Activated T-helper 2 cell treated with anti-CD3 and anti-CD28 coated beads, Interferon-gamma antibody, Interleukin-2, Interleukin-4, amounts not matched to agents 10 μg/mL and 5 μg/mL and 100 μg/mL, durations not matched to agents 14 hours and 24 hours and 36 hours (primary cell): ENCODE measurements at regions not wholly inside any gene's neighbourhood (a gene's known extent, or its start where the extent isn't known, plus 50 kb on each side); places are given as distances from the start of the nearest gene placed in this dataset.
"Not testable (repeated sequence)": the region's sequence is repeated elsewhere in the genome, so short reads cannot be mapped to it uniquely, and the experiment has no call there.

ENCODE experiments used
- DNase-seq: peaks from one replicate; pipeline ENCODE4 v3.0.0; 2021; ENCODE audit warnings: low spot score
- H3K27ac Mint-ChIP-seq: one replicate; pipeline ENCODE4 v1.8.0; 2021; ENCODE audit warnings: mixed read lengths
- H3K27me3 Mint-ChIP-seq: one replicate; pipeline ENCODE4 v1.8.0; 2021; ENCODE audit warnings: low read depth, mixed read lengths
- H3K36me3 Mint-ChIP-seq: one replicate; pipeline ENCODE4 v1.8.0; 2021; ENCODE audit warnings: low read depth, mixed read lengths
- H3K4me1 Mint-ChIP-seq: one replicate; pipeline ENCODE4 v1.8.0; 2021; ENCODE audit warnings: low read depth, mixed read lengths
- H3K4me3 Mint-ChIP-seq: one replicate; pipeline ENCODE4 v1.8.0; 2021; ENCODE audit warnings: low read depth, mild to moderate bottlenecking, moderate library complexity, mixed read lengths
- H3K9me3 Mint-ChIP-seq: one replicate; pipeline ENCODE4 v1.8.0; 2021; ENCODE audit warnings: mixed read lengths
- intact Hi-C: fragments of 100-400 bp; cut with micrococcal nuclease; formaldehyde crosslinking; loops from one replicate; pipeline ENCODE4 v1.15.1; 2023

GRCh38 chr15:62306851-62307504 is 141.9 kb upstream of the C2CD4B start:
- H3K27me3 Mint-ChIP-seq: peaks cover 14% of the 10 kb centered on the region
- no peak overlapping the region for H3K4me3 Mint-ChIP-seq
- DNase-seq: no peak
- H3K36me3 Mint-ChIP-seq: no peaks in the 10 kb centered on the region
- H3K4me1 Mint-ChIP-seq: peaks cover 8% of the 10 kb centered on the region
- no peak overlapping the region for H3K27ac Mint-ChIP-seq
- intact Hi-C loops: no loop called here
- H3K9me3 Mint-ChIP-seq: no peaks in the 10 kb centered on the region

GRCh38 chr15:62307551-62307950 is 142.5 kb upstream of the C2CD4B start:
- H3K27me3 Mint-ChIP-seq: peaks cover 16% of the 10 kb centered on the region
- no peak for DNase-seq
- H3K9me3 Mint-ChIP-seq: no peaks in the 10 kb centered on the region
- intact Hi-C loops: no loop called here
- H3K4me1 Mint-ChIP-seq: peaks cover 8% of the 10 kb centered on the region
- H3K36me3 Mint-ChIP-seq: no peaks in the 10 kb centered on the region
- H3K4me3 Mint-ChIP-seq: no peak overlapping the region
- no peak overlapping the region for H3K27ac Mint-ChIP-seq

- H3K9me3 Mint-ChIP-seq: no peaks in the 10 kb centered on the region
- no peaks in the 10 kb centered on the region for H3K4me1 Mint-ChIP-seq
- H3K36me3 Mint-ChIP-seq: no peaks in the 10 kb centered on the region
- H3K27me3 Mint-ChIP-seq: peaks cover 11% of the 10 kb centered on the region
- intact Hi-C loops: no loop called here
- no peak overlapping the region for H3K4me3 Mint-ChIP-seq
- no peak for DNase-seq
- H3K27ac Mint-ChIP-seq: no peak overlapping the region
These were observed 151.5 kb upstream of the C2CD4B start for GRCh38 chr15:62316413-62317060.

- Mint-ChIP-seq H3K4me1 (no peaks in the 10 kb centered on the region), H3K4me3 (no peak overlapping the region), H3K36me3 (no peaks in the 10 kb centered on the region), H3K9me3 (no peaks in the 10 kb centered on the region), H3K27me3 (peaks cover 13% of the 10 kb centered on the region), H3K27ac (no peak overlapping the region)
- no peak for DNase-seq
- intact Hi-C loops: no loop called here
These were observed 155.2 kb upstream of the C2CD4B start for GRCh38 chr15:62320259-62320658.

- no peak overlapping the region for H3K27ac Mint-ChIP-seq
- intact Hi-C loops: no loop called here
- no peaks in the 10 kb centered on the region for H3K36me3 Mint-ChIP-seq
- H3K4me1 Mint-ChIP-seq: no peaks in the 10 kb centered on the region
- DNase-seq: no peak
- H3K9me3 Mint-ChIP-seq: no peaks in the 10 kb centered on the region
- no peak overlapping the region for H3K4me3 Mint-ChIP-seq
- H3K27me3 Mint-ChIP-seq: peaks cover 7% of the 10 kb centered on the region
These were observed 158.3 kb upstream of the C2CD4B start for GRCh38 chr15:62323353-62323890.

GRCh38 chr15:62324382-62324781 is 159.3 kb upstream of the C2CD4B start:
- intact Hi-C loops: no loop called here
- no peaks in the 10 kb centered on the region for H3K9me3 Mint-ChIP-seq
- no peak overlapping the region for H3K27ac Mint-ChIP-seq
- no peaks in the 10 kb centered on the region for H3K4me1 Mint-ChIP-seq
- DNase-seq: no peak
- peaks cover 7% of the 10 kb centered on the region for H3K27me3 Mint-ChIP-seq
- no peaks in the 10 kb centered on the region for H3K36me3 Mint-ChIP-seq
- no peak overlapping the region for H3K4me3 Mint-ChIP-seq

- no peak overlapping the region for H3K4me3 Mint-ChIP-seq
- no peak for DNase-seq
- H3K36me3 Mint-ChIP-seq: no peaks in the 10 kb centered on the region
- H3K27me3 Mint-ChIP-seq: peaks cover 7% of the 10 kb centered on the region
- intact Hi-C loops: no loop called here
- H3K4me1 Mint-ChIP-seq: no peaks in the 10 kb centered on the region
- no peaks in the 10 kb centered on the region for H3K9me3 Mint-ChIP-seq
- no peak overlapping the region for H3K27ac Mint-ChIP-seq
These were observed 160.5 kb upstream of the C2CD4B start for GRCh38 chr15:62325597-62325996.

GRCh38 chr15:62326460-62327011 is 161.5 kb upstream of the C2CD4B start:
- Mint-ChIP-seq H3K9me3 (no peaks in the 10 kb centered on the region), H3K36me3 (no peaks in the 10 kb centered on the region), H3K4me1 (no peaks in the 10 kb centered on the region), H3K27me3 (peaks cover 7% of the 10 kb centered on the region), H3K4me3 (no peak overlapping the region), H3K27ac (no peak overlapping the region)
- DNase-seq: no peak
- intact Hi-C loops: no loop called here

GRCh38 chr15:62327406-62327805 is 162.3 kb upstream of the C2CD4B start:
- DNase-seq: no peak
- no peaks in the 10 kb centered on the region for H3K36me3 Mint-ChIP-seq
- H3K27me3 Mint-ChIP-seq: peaks cover 7% of the 10 kb centered on the region
- no peaks in the 10 kb centered on the region for H3K4me1 Mint-ChIP-seq
- intact Hi-C loops: no loop called here
- no peaks in the 10 kb centered on the region for H3K9me3 Mint-ChIP-seq
- H3K27ac Mint-ChIP-seq: no peak overlapping the region
- H3K4me3 Mint-ChIP-seq: no peak overlapping the region

- DNase-seq, H3K27me3 Mint-ChIP-seq, H3K4me1 Mint-ChIP-seq, H3K27ac Mint-ChIP-seq, intact Hi-C loops, H3K4me3 Mint-ChIP-seq, H3K9me3 Mint-ChIP-seq, H3K36me3 Mint-ChIP-seq: not testable (repeated sequence)
These were observed 167.4 kb upstream of the C2CD4B start for GRCh38 chr15:62332472-62332871.

- no peak for DNase-seq
- Mint-ChIP-seq H3K4me3 (no peak overlapping the region), H3K4me1 (no peaks in the 10 kb centered on the region), H3K27me3 (no peaks in the 10 kb centered on the region), H3K9me3 (no peaks in the 10 kb centered on the region), H3K27ac (no peak overlapping the region), H3K36me3 (no peaks in the 10 kb centered on the region)
- intact Hi-C loops: no loop called here
These were observed 169.5 kb upstream of the C2CD4B start for GRCh38 chr15:62334536-62334935.

- H3K4me3 Mint-ChIP-seq: no peak overlapping the region
- no peaks in the 10 kb centered on the region for H3K27me3 Mint-ChIP-seq
These were observed 172.8 kb upstream of the C2CD4B start for GRCh38 chr15:62337934-62338333.

GRCh38 chr15:62338497-62338896 is 173.4 kb upstream of the C2CD4B start:
- Mint-ChIP-seq H3K9me3 (no peaks in the 10 kb centered on the region), H3K4me1 (no peaks in the 10 kb centered on the region), H3K36me3 (no peaks in the 10 kb centered on the region), H3K4me3 (no peak overlapping the region), H3K27ac (no peak overlapping the region), H3K27me3 (no peaks in the 10 kb centered on the region)
- DNase-seq: no peak
- intact Hi-C loops: no loop called here

More at GRCh38 chr15:62337934-62338333, 172.8 kb upstream of the C2CD4B start:
- no peak overlapping the region for H3K27ac Mint-ChIP-seq
- intact Hi-C loops: no loop called here
- no peaks in the 10 kb centered on the region for H3K36me3 Mint-ChIP-seq
- H3K4me1 Mint-ChIP-seq: no peaks in the 10 kb centered on the region
- DNase-seq: no peak
- no peaks in the 10 kb centered on the region for H3K9me3 Mint-ChIP-seq
